ENCODE measurements at regions not wholly inside any gene's neighbourhood (a gene's known extent, or its start where the extent isn't known, plus 50 kb on each side); places are given as distances from the start of the nearest gene placed in this dataset.

GRCh38 chr3:159458982-159459381 lies 529.7 kb upstream of the IL12A start:
- no peaks in the 10 kb centered on the region for H3K9me3 Mint-ChIP-seq
- Histone ChIP-seq H3K27me3 (ENCODE audit: insufficient read depth) (no peaks in the 10 kb centered on the region), H3K9me2 (ENCODE audit: insufficient read depth) (no peaks in the 10 kb centered on the region), H3K4me3 (no peak overlapping the region), H3K27ac (ENCODE audit: low read depth) (no peak overlapping the region), H2AFZ (no peak overlapping the region), H3K4me2 (no peak overlapping the region), H3K79me2 (replicated peaks; ENCODE audit: insufficient read depth) (no peaks in the 10 kb centered on the region), H3K4me1 (ENCODE audit: insufficient read depth) (peaks cover 4% of the 10 kb centered on the region), H3K36me3 (ENCODE audit: insufficient read depth) (no peaks in the 10 kb centered on the region), H3F3A (replicated peaks; ENCODE audit: low read depth) (no peaks in the 10 kb centered on the region), H4K20me1 (replicated peaks; ENCODE audit: insufficient read depth) (no peaks in the 10 kb centered on the region)
- no peak overlapping the region for H3K27ac Mint-ChIP-seq
- peaks cover 2% of the 10 kb centered on the region for H3K27me3 Mint-ChIP-seq (ENCODE audit: insufficient read depth, low read depth, poor library complexity)
- no peaks in the 10 kb centered on the region for H3K36me3 Mint-ChIP-seq (ENCODE audit: low read depth)
- peaks cover 9% of the 10 kb centered on the region; the same call in 2 of the 3 replicates for H3K4me1 Mint-ChIP-seq
- ATAC-seq: no peak
- DNase-seq (ENCODE audit: low spot score): no peak
- TF ChIP-seq POLR2AphosphoS5 (IDR thresholded peaks at IDR 0.05; ENCODE audit: low read depth) (no peak), ZNF331 (CRISPR knock-in tag; IDR thresholded peaks at IDR 0.05; ENCODE audit: low read depth) (no peak), EZH2 (IDR thresholded peaks at IDR 0.05; ENCODE audit: low read depth, unreplicated experiment) (no peak)
- H3K4me3 Mint-ChIP-seq: no peak overlapping the region

GRCh38 chr3:159472611-159473010 lies 516.0 kb upstream of the IL12A start:
- Histone ChIP-seq H4K20me1 (replicated peaks; ENCODE audit: insufficient read depth) (no peaks in the 10 kb centered on the region), H3F3A (replicated peaks; ENCODE audit: low read depth) (no peaks in the 10 kb centered on the region), H3K79me2 (replicated peaks; ENCODE audit: insufficient read depth) (no peaks in the 10 kb centered on the region), H3K27ac (ENCODE audit: low read depth) (no peak overlapping the region), H3K36me3 (ENCODE audit: insufficient read depth) (no peaks in the 10 kb centered on the region), H3K4me2 (no peak overlapping the region), H3K4me1 (ENCODE audit: insufficient read depth) (no peaks in the 10 kb centered on the region), H2AFZ (peak overlapping the region; percentile 67; the same call in 1 of the 2 replicates), H3K4me3 (no peak overlapping the region), H3K9me2 (ENCODE audit: insufficient read depth) (no peaks in the 10 kb centered on the region), H3K27me3 (ENCODE audit: insufficient read depth) (no peaks in the 10 kb centered on the region)
- peaks cover 6% of the 10 kb centered on the region; the same call in 2 of the 3 replicates for H3K4me1 Mint-ChIP-seq
- H3K36me3 Mint-ChIP-seq (ENCODE audit: low read depth): no peaks in the 10 kb centered on the region
- DNase-seq (ENCODE audit: low spot score): no peak
- H3K27ac Mint-ChIP-seq: no peak overlapping the region
- H3K4me3 Mint-ChIP-seq: no peak overlapping the region
- H3K27me3 Mint-ChIP-seq (ENCODE audit: insufficient read depth, low read depth, poor library complexity): no peaks in the 10 kb centered on the region
- TF ChIP-seq JUNB (IDR thresholded peaks at IDR 0.05; ENCODE audit: unreplicated experiment) (no peak), REST (IDR thresholded peaks at IDR 0.05; ENCODE audit: unreplicated experiment) (no peak), ZNF331 (CRISPR knock-in tag; IDR thresholded peaks at IDR 0.05; ENCODE audit: low read depth) (no peak), ETS1 (IDR thresholded peaks at IDR 0.05) (no peak), NANOG (IDR thresholded peaks at IDR 0.05; ENCODE audit: borderline replicate concordance) (no peak), STAT1 (IDR thresholded peaks at IDR 0.05; ENCODE audit: unreplicated experiment) (no peak), ZNF462 (CRISPR knock-in tag; IDR thresholded peaks at IDR 0.05) (no peak)
- peak; percentile 57; the same call in 2 of the 3 replicates for ATAC-seq
- no peaks in the 10 kb centered on the region for H3K9me3 Mint-ChIP-seq
